SIG-M5 (cell line): ENCODE measurements at regions not wholly inside any gene's neighbourhood (a gene's known extent, or its start where the extent isn't known, plus 50 kb on each side); places are given as distances from the start of the nearest gene placed in this dataset.
"Not testable (repeated sequence)": the region's sequence is repeated elsewhere in the genome, so short reads cannot be mapped to it uniquely, and the experiment has no call there.

Experiments used
- DNase-seq: peaks from one replicate; lab custom pipeline; 2025; lab: John Stamatoyannopoulos, UW

DNA sequence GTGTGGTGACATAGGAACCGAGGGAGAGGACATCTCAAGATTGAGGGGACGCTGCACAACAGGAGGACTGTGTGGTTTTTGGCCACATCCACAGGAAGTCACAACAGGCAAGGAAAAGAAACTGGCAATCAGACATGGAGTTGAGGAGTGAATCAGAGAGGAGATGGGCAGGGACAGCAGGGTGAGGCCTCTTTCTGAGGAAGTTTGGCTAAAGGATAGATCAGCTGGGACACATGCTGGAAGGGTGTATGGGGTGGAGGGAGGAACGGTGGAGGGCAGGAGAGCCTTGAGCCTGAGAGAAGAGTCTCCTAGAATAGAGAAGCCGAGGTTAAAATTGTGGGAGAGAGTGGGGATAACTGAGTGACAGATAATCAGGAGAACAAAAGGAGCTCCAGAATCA, 75.1 kb upstream of the CIDEA start:
- DNase-seq: not testable (repeated sequence)

DNA sequence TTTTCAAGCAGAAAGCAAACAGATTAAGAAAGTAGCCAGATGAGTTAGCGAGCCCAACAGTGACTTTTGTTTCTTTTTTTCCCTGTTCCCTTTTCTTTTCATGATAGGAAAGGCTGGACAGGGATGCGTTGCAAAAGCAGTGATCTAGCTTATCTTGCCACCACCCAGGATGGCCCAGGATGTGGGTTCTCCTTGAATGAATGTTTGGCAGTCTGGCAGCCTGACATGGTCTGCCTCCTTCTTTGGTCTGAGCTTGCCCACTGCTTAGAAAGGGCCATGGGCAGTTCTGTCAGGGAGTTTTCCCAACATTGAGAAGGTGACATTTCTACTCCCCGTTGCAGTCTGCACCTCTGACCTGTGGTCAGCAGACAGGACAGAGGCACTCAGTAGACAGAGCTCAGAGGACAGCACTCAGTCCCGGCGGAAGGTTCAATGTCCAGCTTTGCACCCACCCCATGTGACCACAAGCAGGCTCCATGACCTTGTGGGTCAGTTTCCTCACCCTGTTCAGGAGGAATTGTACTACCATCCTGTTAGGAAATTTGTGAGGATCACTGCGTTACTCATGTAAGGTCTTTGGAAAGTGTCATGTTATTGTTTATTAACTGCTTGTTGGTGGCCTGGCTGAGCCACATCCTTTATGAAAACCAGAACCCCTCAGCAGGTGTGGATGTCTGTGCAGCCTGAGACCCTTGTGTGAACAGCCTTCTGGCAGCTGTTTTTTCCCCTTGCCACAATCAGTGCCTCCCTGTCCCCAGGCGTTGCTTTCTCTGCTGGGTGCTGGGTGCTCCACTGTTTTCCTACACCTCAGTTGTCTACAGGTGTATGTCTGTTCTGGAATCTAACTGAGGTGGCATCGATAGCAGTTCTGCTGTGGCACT, 74.2 kb upstream of the CIDEA start:
- not testable (repeated sequence) for DNase-seq

DNA sequence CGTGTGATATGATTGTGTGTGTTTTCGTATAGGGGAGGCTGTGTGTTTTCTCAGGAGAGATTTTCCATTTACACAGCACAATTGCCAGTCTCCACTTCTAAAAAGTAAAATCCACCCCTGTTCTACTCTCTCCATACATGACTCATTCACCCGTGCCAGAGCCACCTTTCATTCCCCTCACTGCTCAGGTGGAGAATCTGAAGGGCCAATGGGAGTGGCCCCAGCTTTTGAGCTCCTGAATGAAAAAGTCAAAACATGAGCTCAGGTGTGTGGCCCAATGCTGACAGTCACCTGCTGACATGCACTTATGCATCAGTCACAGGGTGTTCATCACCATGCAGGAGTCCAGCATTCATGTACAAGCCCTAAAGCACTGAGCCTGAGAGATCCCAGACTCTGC, 55.4 kb upstream of the CIDEA start:
- not testable (repeated sequence) for DNase-seq

DNA sequence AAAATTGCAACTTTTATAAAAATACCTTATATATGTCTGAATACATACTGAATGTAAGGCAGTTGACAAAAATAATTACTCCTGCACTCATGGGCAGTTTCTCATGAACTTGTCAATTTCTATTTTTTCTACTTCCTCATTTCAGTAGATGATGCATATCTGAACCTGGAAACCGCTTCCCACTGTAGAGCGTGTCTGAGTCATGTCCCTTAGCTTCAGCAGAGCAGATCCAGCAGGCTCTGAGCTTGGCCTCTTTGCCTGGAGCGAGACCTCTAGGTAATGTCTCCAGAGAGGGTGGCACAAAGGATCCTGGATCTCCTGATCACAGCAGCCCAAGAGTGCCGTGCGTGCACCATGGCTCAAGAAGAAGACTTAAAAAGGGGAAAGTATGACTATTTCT, 54.0 kb upstream of the CIDEA start:
- peak; percentile 12 for DNase-seq
